ENCODE measurements at regions not wholly inside any gene's neighbourhood (a gene's known extent, or its start where the extent isn't known, plus 50 kb on each side); places are given as distances from the start of the nearest gene placed in this dataset.

DNA sequence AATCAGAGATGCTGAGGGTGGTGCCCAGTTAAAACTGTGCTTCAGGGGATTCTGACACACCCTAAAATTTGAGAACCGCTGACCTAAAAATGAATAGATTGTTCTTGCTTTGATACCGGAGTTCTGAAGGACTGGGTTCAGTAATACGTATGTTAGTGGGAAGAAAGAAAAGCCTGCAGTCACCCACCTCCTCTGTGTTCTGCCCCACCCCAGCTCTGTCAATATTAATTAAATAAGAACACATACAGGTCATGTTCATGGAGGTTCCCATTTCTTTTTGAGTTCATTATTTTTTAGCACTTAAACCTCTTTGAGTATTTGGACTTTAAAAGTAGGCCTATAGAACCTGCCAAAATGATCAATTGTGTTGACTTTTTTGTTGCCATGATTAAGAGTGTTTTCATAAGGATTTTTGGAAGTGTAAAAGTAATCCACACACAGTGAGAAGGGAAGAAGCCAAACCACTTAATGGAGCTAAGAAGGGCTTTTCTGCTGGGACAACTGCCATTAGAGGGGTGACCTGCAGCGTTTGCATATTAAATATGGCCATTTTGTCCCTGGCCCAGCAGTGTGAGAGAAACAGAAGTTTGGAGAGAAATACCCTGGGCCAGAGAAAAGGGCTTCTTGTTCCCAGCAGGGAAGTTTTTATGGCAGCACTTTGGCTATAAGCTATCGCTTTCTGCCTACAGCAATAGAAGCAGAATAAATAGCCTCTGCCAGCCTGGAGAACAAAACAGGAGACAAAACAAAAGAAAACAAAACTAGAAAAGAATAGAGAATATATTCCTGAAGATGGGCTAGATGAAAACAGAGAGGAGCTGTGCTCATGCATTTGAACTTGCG, 80.7 kb upstream of the RNF152 start (continued):
- TF ChIP-seq, protein P1, sequence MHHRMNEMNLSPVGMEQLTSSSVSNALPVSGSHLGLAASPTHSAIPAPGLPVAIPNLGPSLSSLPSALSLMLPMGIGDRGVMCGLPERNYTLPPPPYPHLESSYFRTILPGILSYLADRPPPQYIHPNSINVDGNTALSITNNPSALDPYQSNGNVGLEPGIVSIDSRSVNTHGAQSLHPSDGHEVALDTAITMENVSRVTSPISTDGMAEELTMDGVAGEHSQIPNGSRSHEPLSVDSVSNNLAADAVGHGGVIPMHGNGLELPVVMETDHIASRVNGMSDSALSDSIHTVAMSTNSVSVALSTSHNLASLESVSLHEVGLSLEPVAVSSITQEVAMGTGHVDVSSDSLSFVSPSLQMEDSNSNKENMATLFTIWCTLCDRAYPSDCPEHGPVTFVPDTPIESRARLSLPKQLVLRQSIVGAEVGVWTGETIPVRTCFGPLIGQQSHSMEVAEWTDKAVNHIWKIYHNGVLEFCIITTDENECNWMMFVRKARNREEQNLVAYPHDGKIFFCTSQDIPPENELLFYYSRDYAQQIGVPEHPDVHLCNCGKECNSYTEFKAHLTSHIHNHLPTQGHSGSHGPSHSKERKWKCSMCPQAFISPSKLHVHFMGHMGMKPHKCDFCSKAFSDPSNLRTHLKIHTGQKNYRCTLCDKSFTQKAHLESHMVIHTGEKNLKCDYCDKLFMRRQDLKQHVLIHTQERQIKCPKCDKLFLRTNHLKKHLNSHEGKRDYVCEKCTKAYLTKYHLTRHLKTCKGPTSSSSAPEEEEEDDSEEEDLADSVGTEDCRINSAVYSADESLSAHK (tag by site-specific recombination; IDR thresholded peaks at IDR 0.05), result peak; percentile 75
- peak; percentile 82 for TF ChIP-seq ZNF843 (tag by site-specific recombination; IDR thresholded peaks at IDR 0.05)
- no peak for TF ChIP-seq ZNF221 (tag by site-specific recombination; IDR thresholded peaks at IDR 0.05; ENCODE audit: borderline replicate concordance)

DNA sequence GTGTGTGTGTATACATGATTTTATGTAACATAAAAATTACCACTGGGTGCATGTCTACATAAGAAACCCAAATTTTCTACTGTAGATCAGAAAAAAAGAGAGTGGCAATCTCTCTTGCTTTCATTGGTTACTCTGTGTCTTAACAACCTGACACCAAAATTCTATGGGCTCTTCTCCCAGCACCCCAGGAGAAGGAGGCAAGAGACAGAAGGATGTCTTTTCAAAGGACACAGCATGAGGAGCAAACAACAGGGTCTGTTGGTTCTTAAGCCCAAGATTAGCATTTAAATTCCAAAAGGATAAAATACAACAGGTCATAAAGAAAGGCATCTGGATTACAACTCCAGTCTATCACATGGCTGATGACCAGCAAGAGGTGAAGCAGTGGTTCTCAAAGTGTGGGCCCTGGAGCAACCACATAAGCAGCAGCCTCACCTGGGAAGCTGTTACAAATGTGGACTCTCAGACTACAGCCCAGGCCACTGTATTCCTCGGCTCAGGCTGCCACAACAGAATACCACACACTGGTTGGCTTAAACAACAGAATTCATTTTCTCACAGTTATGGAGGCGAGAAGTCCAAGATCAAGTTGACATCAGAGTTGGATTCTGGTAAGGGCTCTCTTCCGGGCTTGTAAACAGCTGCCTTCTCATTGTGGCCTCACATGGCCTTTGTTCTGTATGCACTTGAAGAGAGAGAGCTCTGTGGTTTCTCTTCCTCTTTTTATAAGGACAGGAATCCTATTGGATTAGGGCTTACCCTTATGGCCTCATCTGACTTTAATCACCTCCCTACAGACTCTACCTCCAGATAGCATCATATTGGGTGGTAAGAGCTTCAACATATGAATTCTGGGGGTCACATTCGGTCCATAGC, 79.8 kb upstream of the RNF152 start:
- POLR2A ChIA-PET, result no interaction called here
- no peak for TF ChIP-seq ZNF169 (tag by site-specific recombination; IDR thresholded peaks at IDR 0.05)
- TF ChIP-seq ZNF16 (tag by site-specific recombination; IDR thresholded peaks at IDR 0.05; ENCODE audit: low read depth), result no peak
- no peak for TF ChIP-seq EGR2 (tag by site-specific recombination; IDR thresholded peaks at IDR 0.05; ENCODE audit: low read depth)
- Histone ChIP-seq H3K36me3 (ENCODE audit: control insufficient read depth in 2 of 2, insufficient read depth in 1 of 2, low read length in 2 of 2) (no peaks in the 10 kb centered on the region), H3K27ac (ENCODE audit: extremely low read depth, low read depth, low read length) (no peak overlapping the region; the same call in 1 of the 2 replicates), H3K9me3 (ENCODE audit: control insufficient read depth, insufficient read depth, low read depth, low read length) (no peaks in the 10 kb centered on the region; the same call in 1 of the 2 replicates), H3K4me3 (ENCODE audit: low read depth, low read length) (no peak overlapping the region), H3K4me1 (ENCODE audit: control insufficient read depth, insufficient read depth, low read length) (peaks cover 10% of the 10 kb centered on the region; the same call in 1 of the 2 replicates)
- CTCF ChIA-PET, result interaction anchor here (0.6 kb wide), 1 partner anchor 202 kb away, joined by 3 read pairs; no protein-coding TSS in a partner anchor

DNA sequence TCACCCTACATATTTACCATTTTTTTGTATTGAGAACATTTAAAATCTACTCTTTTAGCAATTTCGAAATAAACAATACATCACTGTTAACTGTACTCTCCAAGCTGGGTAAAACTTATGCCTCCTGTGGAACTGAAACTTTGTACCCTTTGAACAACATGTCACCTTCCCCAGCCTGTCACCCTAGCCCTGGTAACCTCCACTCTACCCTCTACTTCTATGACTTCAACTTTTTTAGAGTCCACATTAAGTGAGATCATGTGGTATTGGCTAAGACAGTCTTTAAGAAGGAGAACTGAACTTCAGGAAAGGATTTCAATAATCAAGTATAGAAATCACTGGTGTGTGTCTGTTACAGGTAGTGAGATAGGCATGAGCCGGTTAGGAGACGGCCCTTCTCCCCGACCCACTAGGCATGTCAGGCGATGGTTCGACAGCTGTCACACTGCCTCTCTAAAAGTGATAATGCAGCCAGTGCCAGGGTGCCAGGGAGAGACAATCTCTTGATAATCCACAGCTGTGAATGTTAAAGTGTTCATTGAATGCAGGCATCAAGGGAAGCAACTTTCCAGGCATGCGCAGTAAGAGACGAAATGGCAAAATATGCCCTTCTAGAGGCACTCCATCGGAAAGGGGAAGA, 74.6 kb upstream of the RNF152 start:
- no peak overlapping the region for H3K4me3 ChIP-seq (ENCODE audit: low read depth, low read length)
- POLR2A ChIA-PET, result no interaction called here
- CTCF ChIA-PET, result no interaction called here
- H3K27ac ChIP-seq (ENCODE audit: extremely low read depth, low read depth, low read length), result no peak overlapping the region
- H3K9me3 ChIP-seq (ENCODE audit: control insufficient read depth, insufficient read depth, low read depth, low read length), result no peaks in the 10 kb centered on the region
- H3K4me1 ChIP-seq (ENCODE audit: control insufficient read depth, insufficient read depth, low read length), result no peaks in the 10 kb centered on the region
- no peaks in the 10 kb centered on the region for H3K36me3 ChIP-seq (ENCODE audit: control insufficient read depth in 2 of 2, insufficient read depth in 1 of 2, low read length in 2 of 2)
- TF ChIP-seq, protein P2, sequence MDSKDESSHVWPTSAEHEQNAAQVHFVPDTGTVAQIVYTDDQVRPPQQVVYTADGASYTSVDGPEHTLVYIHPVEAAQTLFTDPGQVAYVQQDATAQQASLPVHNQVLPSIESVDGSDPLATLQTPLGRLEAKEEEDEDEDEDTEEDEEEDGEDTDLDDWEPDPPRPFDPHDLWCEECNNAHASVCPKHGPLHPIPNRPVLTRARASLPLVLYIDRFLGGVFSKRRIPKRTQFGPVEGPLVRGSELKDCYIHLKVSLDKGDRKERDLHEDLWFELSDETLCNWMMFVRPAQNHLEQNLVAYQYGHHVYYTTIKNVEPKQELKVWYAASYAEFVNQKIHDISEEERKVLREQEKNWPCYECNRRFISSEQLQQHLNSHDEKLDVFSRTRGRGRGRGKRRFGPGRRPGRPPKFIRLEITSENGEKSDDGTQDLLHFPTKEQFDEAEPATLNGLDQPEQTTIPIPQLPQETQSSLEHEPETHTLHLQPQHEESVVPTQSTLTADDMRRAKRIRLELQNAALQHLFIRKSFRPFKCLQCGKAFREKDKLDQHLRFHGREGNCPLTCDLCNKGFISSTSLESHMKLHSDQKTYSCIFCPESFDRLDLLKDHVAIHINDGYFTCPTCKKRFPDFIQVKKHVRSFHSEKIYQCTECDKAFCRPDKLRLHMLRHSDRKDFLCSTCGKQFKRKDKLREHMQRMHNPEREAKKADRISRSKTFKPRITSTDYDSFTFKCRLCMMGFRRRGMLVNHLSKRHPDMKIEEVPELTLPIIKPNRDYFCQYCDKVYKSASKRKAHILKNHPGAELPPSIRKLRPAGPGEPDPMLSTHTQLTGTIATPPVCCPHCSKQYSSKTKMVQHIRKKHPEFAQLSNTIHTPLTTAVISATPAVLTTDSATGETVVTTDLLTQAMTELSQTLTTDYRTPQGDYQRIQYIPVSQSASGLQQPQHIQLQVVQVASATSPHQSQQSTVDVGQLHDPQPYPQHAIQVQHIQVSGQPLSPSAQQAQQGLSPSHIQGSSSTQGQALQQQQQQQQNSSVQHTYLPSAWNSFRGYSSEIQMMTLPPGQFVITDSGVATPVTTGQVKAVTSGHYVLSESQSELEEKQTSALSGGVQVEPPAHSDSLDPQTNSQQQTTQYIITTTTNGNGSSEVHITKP (tag by site-specific recombination; IDR thresholded peaks at IDR 0.05), result no peak
- TF ChIP-seq SCRT2 (tag by site-specific recombination; IDR thresholded peaks at IDR 0.05), result no peak
- no peak for TF ChIP-seq ZNF830 (tag by site-specific recombination; IDR thresholded peaks at IDR 0.05; ENCODE audit: low read depth)
- no peak for TF ChIP-seq ZNF223 (tag by site-specific recombination; IDR thresholded peaks at IDR 0.05)
- TF ChIP-seq, protein P3, sequence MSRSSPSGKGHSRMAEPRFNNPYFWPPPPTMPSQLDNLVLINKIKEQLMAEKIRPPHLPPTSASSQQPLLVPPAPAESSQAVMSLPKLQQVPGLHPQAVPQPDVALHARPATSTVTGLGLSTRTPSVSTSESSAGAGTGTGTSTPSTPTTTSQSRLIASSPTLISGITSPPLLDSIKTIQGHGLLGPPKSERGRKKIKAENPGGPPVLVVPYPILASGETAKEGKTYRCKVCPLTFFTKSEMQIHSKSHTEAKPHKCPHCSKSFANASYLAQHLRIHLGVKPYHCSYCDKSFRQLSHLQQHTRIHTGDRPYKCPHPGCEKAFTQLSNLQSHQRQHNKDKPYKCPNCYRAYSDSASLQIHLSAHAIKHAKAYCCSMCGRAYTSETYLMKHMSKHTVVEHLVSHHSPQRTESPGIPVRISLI (tag by site-specific recombination; IDR thresholded peaks at IDR 0.05), result no peak
- TF ChIP-seq, protein P4, sequence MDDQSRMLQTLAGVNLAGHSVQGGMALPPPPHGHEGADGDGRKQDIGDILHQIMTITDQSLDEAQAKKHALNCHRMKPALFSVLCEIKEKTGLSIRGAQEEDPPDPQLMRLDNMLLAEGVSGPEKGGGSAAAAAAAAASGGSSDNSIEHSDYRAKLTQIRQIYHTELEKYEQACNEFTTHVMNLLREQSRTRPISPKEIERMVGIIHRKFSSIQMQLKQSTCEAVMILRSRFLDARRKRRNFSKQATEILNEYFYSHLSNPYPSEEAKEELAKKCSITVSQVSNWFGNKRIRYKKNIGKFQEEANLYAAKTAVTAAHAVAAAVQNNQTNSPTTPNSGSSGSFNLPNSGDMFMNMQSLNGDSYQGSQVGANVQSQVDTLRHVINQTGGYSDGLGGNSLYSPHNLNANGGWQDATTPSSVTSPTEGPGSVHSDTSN (CRISPR knock-in tag; IDR thresholded peaks at IDR 0.05), result no peak
- TF ChIP-seq MYNN (tag by site-specific recombination; IDR thresholded peaks at IDR 0.05; ENCODE audit: borderline replicate concordance), result no peak
- TF ChIP-seq, protein P5, sequence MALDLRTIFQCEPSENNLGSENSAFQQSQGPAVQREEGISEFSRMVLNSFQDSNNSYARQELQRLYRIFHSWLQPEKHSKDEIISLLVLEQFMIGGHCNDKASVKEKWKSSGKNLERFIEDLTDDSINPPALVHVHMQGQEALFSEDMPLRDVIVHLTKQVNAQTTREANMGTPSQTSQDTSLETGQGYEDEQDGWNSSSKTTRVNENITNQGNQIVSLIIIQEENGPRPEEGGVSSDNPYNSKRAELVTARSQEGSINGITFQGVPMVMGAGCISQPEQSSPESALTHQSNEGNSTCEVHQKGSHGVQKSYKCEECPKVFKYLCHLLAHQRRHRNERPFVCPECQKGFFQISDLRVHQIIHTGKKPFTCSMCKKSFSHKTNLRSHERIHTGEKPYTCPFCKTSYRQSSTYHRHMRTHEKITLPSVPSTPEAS (tag by site-specific recombination; IDR thresholded peaks at IDR 0.05), result no peak
- TF ChIP-seq GLI2 (tag by site-specific recombination; IDR thresholded peaks at IDR 0.05; ENCODE audit: borderline replicate concordance, low read depth), result no peak
- TF ChIP-seq ZNF341 (tag by site-specific recombination; IDR thresholded peaks at IDR 0.05; ENCODE audit: low read depth), result no peak
